ENCODE measurements at regions not wholly inside any gene's neighbourhood (a gene's known extent, or its start where the extent isn't known, plus 50 kb on each side); places are given as distances from the start of the nearest gene placed in this dataset.

- WGBS, 5 donors: 73 to 94% (median 82%) methylated on average over 1 of the region's 1 CpG
- no peak overlapping the region for H3K4me3 ChIP-seq
- intact Hi-C loops (cut with DNase I; ENCODE audit: low total_unique reads): no loop called here
- no peaks in the 10 kb centered on the region for H3K27me3 ChIP-seq (replicated peaks in 1 of 7)
- no peak overlapping the region for H3K27ac ChIP-seq
- DNase-seq: no peak
- peaks cover 0 to 16% (median 0%) of the 10 kb centered on the region in 6 donors for H3K4me1 ChIP-seq
- no peak for TF ChIP-seq POLR2AphosphoS5 (IDR thresholded peaks at IDR 0.05)
- TF ChIP-seq CTCF (IDR thresholded peaks at IDR 0.05 in 8 of 11, conservative IDR thresholded peaks at IDR 0.05 in 3 of 11): no peak
- no peak for TF ChIP-seq POLR2A (IDR thresholded peaks at IDR 0.05)
- peaks cover 0 to 4% (median 0%) of the 10 kb centered on the region in 8 donors for H3K9me3 ChIP-seq
- H3K36me3 ChIP-seq: no peaks in the 10 kb centered on the region
Observed at GRCh38 chr6:153959276-153959675, 79.8 kb upstream of the OPRM1 start.

DNA sequence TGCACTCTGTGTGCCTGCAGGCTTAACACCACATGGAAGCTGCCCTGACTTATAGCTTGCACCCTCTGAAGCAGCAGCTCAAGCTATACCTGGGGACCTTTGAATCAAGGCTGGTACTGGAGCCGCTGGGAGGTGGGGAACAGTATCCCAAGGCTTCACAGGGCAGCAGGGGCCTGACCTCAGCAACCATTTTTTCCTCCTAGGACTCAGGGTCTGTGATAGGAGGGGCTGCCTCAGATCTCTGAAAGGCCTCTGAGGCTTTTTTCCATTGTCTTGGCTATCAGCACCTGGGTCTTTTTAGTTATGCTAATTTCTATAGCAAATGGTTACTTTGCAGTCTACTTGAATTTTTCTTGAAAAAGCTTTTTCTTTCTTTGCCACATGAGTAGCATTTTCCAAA, 80.2 kb upstream of the OPRM1 start:
- H3K4me3 ChIP-seq: no peak overlapping the region
- WGBS, 5 donors: 50 to 78% (median 67%) methylated on average over 1 of the region's 1 CpG
- TF ChIP-seq POLR2AphosphoS5 (IDR thresholded peaks at IDR 0.05): no peak
- no peak for TF ChIP-seq POLR2A (IDR thresholded peaks at IDR 0.05)
- no peak for TF ChIP-seq CTCF (IDR thresholded peaks at IDR 0.05 in 8 of 11, conservative IDR thresholded peaks at IDR 0.05 in 3 of 11)
- DNase-seq: no peak
- H3K36me3 ChIP-seq: no peaks in the 10 kb centered on the region
- intact Hi-C loops (cut with DNase I; ENCODE audit: low total_unique reads): no loop called here
- no peak overlapping the region for H3K27ac ChIP-seq
- peaks cover 0 to 5% (median 0%) of the 10 kb centered on the region in 8 donors for H3K9me3 ChIP-seq
- no peaks in the 10 kb centered on the region for H3K27me3 ChIP-seq (replicated peaks in 1 of 7)
- peaks cover 0 to 16% (median 0%) of the 10 kb centered on the region in 6 donors for H3K4me1 ChIP-seq

DNA sequence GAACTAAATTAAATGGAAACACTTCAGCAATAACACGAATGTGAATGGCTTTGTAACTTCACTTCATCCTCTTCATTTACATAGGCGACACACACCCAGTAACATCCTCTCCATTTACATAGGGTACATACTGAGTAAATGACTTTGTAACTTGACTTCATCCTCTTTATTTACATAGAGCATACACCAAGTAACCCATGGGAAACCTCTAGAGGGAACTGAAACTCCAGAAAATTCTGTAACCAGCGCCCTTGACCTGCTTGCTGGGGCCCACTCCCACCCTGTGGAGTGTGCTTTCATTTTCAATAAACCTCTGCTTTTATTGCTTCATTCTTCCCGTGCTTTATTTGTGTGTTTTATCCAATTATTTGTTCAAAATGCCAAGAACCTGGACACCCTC, 81.6 kb upstream of the OPRM1 start:
- peaks cover 0 to 16% (median 0%) of the 10 kb centered on the region in 6 donors for H3K4me1 ChIP-seq
- intact Hi-C loops (cut with DNase I; ENCODE audit: low total_unique reads): no loop called here
- peaks cover 0 to 5% (median 0%) of the 10 kb centered on the region in 8 donors for H3K9me3 ChIP-seq
- DNase-seq: no peak
- no peaks in the 10 kb centered on the region for H3K27me3 ChIP-seq (replicated peaks in 1 of 7)
- H3K4me3 ChIP-seq: no peak overlapping the region
- no peak for TF ChIP-seq CTCF (IDR thresholded peaks at IDR 0.05 in 8 of 11, conservative IDR thresholded peaks at IDR 0.05 in 3 of 11)
- TF ChIP-seq POLR2AphosphoS5 (IDR thresholded peaks at IDR 0.05): no peak
- H3K27ac ChIP-seq: no peak overlapping the region
- no peaks in the 10 kb centered on the region for H3K36me3 ChIP-seq
- WGBS, 5 donors: 51 to 66% (median 64%) methylated on average over 4 of the region's 4 CpGs

- intact Hi-C loops (cut with DNase I; ENCODE audit: low total_unique reads): no loop called here
- H3K4me1 ChIP-seq: peaks cover 0 to 16% (median 0%) of the 10 kb centered on the region in 6 donors
- H3K27me3 ChIP-seq (replicated peaks in 1 of 7): no peaks in the 10 kb centered on the region
- no peak overlapping the region for H3K4me3 ChIP-seq
- H3K9me3 ChIP-seq: peaks cover 0 to 5% (median 0%) of the 10 kb centered on the region in 8 donors
- no peaks in the 10 kb centered on the region for H3K36me3 ChIP-seq
- H3K27ac ChIP-seq: no peak overlapping the region
- no peak for DNase-seq
- TF ChIP-seq POLR2A (IDR thresholded peaks at IDR 0.05): no peak
- TF ChIP-seq CTCF (IDR thresholded peaks at IDR 0.05 in 8 of 11, conservative IDR thresholded peaks at IDR 0.05 in 3 of 11): no peak
- no peak for TF ChIP-seq POLR2AphosphoS5 (IDR thresholded peaks at IDR 0.05)
- 57 to 78% (median 66%) methylated on average over 2 of the region's 2 CpGs for WGBS, 5 donors
Observed at GRCh38 chr6:153956808-153957207, 82.2 kb upstream of the OPRM1 start.
